Neural cell (in vitro differentiated cells): ENCODE measurements at regions not wholly inside any gene's neighbourhood (a gene's known extent, or its start where the extent isn't known, plus 50 kb on each side); places are given as distances from the start of the nearest gene placed in this dataset.

Source experiments
- H2AFZ ChIP-seq: fragments of 200-600, 300-800 bp; sonication (generic), shearing (Covaris generic); 2 replicates; pipeline ENCODE4 v1.6.0; 2014; ENCODE audit warnings: low read depth, mild to moderate bottlenecking, antibody characterized with exemption, low read length, moderate library complexity
- H3F3A ChIP-seq: fragments of 200-600 bp; shearing (Covaris generic); 2 replicates; pipeline ENCODE4 v1.6.1; 2016; ENCODE audit warnings: mild to moderate bottlenecking, moderate library complexity, mixed read lengths, antibody characterized with exemption, low read length; ENCODE audit not compliant: insufficient read depth, poor library complexity, severe bottlenecking
- H3K27ac ChIP-seq: fragments of 200-600, 300-800 bp; sonication (generic), shearing (Covaris generic); 2 replicates; pipeline ENCODE4 v1.5.1; 2014; ENCODE audit warnings: mild to moderate bottlenecking, low read length, moderate library complexity
- H3K27me3 ChIP-seq: fragments of 300-800, 200-600 bp; sonication (generic), shearing (Covaris generic); 2 replicates; pipeline ENCODE4 v1.6.0; 2014; ENCODE audit warnings: mild to moderate bottlenecking, low read depth, low read length, moderate library complexity; ENCODE audit not compliant: insufficient read depth
- H3K36me3 ChIP-seq: fragments of 300-800, 200-600 bp; sonication (generic), shearing (Covaris generic); 2 replicates; pipeline ENCODE4 v1.5.1; 2014; ENCODE audit warnings: mild to moderate bottlenecking, antibody characterized with exemption, low read length, moderate library complexity; ENCODE audit not compliant: insufficient read depth
- H3K4me2 ChIP-seq: fragments of 300-800, 200-600 bp; sonication (generic), shearing (Covaris generic); 2 replicates; pipeline ENCODE4 v1.6.0; 2014; ENCODE audit warnings: mild to moderate bottlenecking, low read length
- H3K4me3 ChIP-seq: fragments of 300-800, 200-600 bp; sonication (generic), shearing (Covaris generic); 2 replicates; pipeline ENCODE4 v1.5.1; 2014; ENCODE audit warnings: mild to moderate bottlenecking, low read length, moderate library complexity
- H3K79me2 ChIP-seq: fragments of 200-600 bp; shearing (Covaris generic); replicated peaks from 2 replicates; pipeline ENCODE4 v1.6.0; 2014; ENCODE audit warnings: mild to moderate bottlenecking, low read length, moderate library complexity; ENCODE audit not compliant: insufficient read depth
- H3K9ac ChIP-seq: fragments of 300-800, 200-600 bp; sonication (generic), shearing (Covaris generic); 2 replicates; pipeline ENCODE4 v1.6.1; 2016; ENCODE audit warnings: mild to moderate bottlenecking, low read length, mixed read lengths
- H3K9me2 ChIP-seq: fragments of 200-600 bp; shearing (Covaris generic); 2 replicates; pipeline ENCODE4 v1.6.1; 2016; ENCODE audit warnings: mild to moderate bottlenecking, low read length, mixed read lengths; ENCODE audit not compliant: insufficient read depth
- H3K9me3 ChIP-seq: fragments of 200-600, 300-800 bp; sonication (generic), shearing (Covaris generic); 2 replicates; pipeline ENCODE4 v1.6.1; 2016; ENCODE audit warnings: mild to moderate bottlenecking, mixed run types, low read length, moderate library complexity, mixed read lengths
- H4K20me1 ChIP-seq: fragments of 200-600 bp; shearing (Covaris generic); 2 replicates; pipeline ENCODE4 v1.6.1; 2016; ENCODE audit warnings: mild to moderate bottlenecking, mixed run types; ENCODE audit not compliant: insufficient read depth
- CTCF ChIP-seq: fragments of 450-650 bp; IDR thresholded peaks from 2 replicates; pipeline ENCODE4 v1.5.1; 2014; ENCODE audit warnings: antibody characterized with exemption, mild to moderate bottlenecking, moderate library complexity; ENCODE audit not compliant: poor library complexity, severe bottlenecking
- EP300 ChIP-seq: fragments of 450-650 bp; conservative IDR thresholded peaks from 2 replicates; pipeline ENCODE4 v1.6.1; 2014; ENCODE audit warnings: antibody characterized with exemption, mild to moderate bottlenecking, moderate library complexity; ENCODE audit not compliant: poor library complexity, severe bottlenecking
- EZH2 ChIP-seq: fragments of 200-600, 300-800 bp; shearing (Covaris generic), sonication (generic); IDR thresholded peaks from 2 replicates; pipeline ENCODE4 v1.6.1; 2014; ENCODE audit warnings: antibody characterized with exemption, low read length, borderline replicate concordance, mild to moderate bottlenecking; ENCODE audit not compliant: insufficient read depth, poor library complexity, severe bottlenecking
- MXI1 ChIP-seq: fragments of 450-650 bp; conservative IDR thresholded peaks from 2 replicates; pipeline ENCODE4 v1.6.1; 2014; ENCODE audit warnings: antibody characterized with exemption, mild to moderate bottlenecking; ENCODE audit not compliant: poor library complexity, severe bottlenecking
- POLR2AphosphoS5 ChIP-seq: IDR thresholded peaks from 2 replicates; pipeline ENCODE4 v1.6.1; 2012
- RAD21 ChIP-seq: fragments of 450-650 bp; conservative IDR thresholded peaks from 2 replicates; pipeline ENCODE4 v1.6.1; 2014; ENCODE audit warnings: antibody characterized with exemption, mild to moderate bottlenecking, moderate library complexity
- REST ChIP-seq: IDR thresholded peaks from 2 replicates; pipeline ENCODE4 v1.6.1; 2012; ENCODE audit warnings: borderline replicate concordance
- SMC3 ChIP-seq: fragments of 450-650 bp; conservative IDR thresholded peaks from 2 replicates; pipeline ENCODE4 v1.6.1; 2014; ENCODE audit warnings: antibody characterized with exemption, mild to moderate bottlenecking, moderate library complexity; ENCODE audit not compliant: poor library complexity
- TAF1 ChIP-seq: IDR thresholded peaks from 2 replicates; pipeline ENCODE4 v1.6.1; 2012; ENCODE audit warnings: low read depth

GRCh38 chr16:86214326-86215232 lies 295.7 kb upstream of the FOXF1 start:
- Histone ChIP-seq H3K4me3 (no peak overlapping the region), H4K20me1 (no peaks in the 10 kb centered on the region), H3K27me3 (no peaks in the 10 kb centered on the region), H3K9ac (no peak overlapping the region), H3K9me2 (no peaks in the 10 kb centered on the region), H3K79me2 (no peaks in the 10 kb centered on the region), H3K9me3 (no peaks in the 10 kb centered on the region), H3K36me3 (no peaks in the 10 kb centered on the region), H3K4me2 (no peak overlapping the region), H3K27ac (no peak overlapping the region), H2AFZ (no peak overlapping the region), H3F3A (no peaks in the 10 kb centered on the region)
- TF ChIP-seq EP300 (no peak), RAD21 (no peak), MXI1 (no peak), POLR2AphosphoS5 (no peak), TAF1 (no peak)

GRCh38 chr16:86215233-86215978 lies 294.9 kb upstream of the FOXF1 start:
- no peaks in the 10 kb centered on the region for H4K20me1 ChIP-seq
- no peaks in the 10 kb centered on the region for H3K36me3 ChIP-seq
- no peak overlapping the region for H3K4me2 ChIP-seq
- TF ChIP-seq CTCF (no peak), TAF1 (no peak), MXI1 (no peak), POLR2AphosphoS5 (no peak), RAD21 (no peak), REST (no peak), SMC3 (no peak), EZH2 (no peak), EP300 (no peak)
- no peaks in the 10 kb centered on the region for H3K79me2 ChIP-seq
- no peak overlapping the region for H2AFZ ChIP-seq
- no peaks in the 10 kb centered on the region for H3K9me2 ChIP-seq
- H3F3A ChIP-seq: no peaks in the 10 kb centered on the region
- H3K9me3 ChIP-seq: no peaks in the 10 kb centered on the region
- no peak overlapping the region for H3K9ac ChIP-seq
- no peaks in the 10 kb centered on the region for H3K27me3 ChIP-seq
- no peak overlapping the region for H3K27ac ChIP-seq
- no peak overlapping the region for H3K4me3 ChIP-seq
